IMR-90 (cell line): ENCODE measurements at regions not wholly inside any gene's neighbourhood (a gene's known extent, or its start where the extent isn't known, plus 50 kb on each side); places are given as distances from the start of the nearest gene placed in this dataset.

Experiments
- CEBPB ChIP-seq: IDR thresholded peaks from 2 replicates; pipeline ENCODE4 v1.6.1; 2012; ENCODE audit warnings: low read depth, low read length, improper control_type of control experiment
- POLR2A ChIP-seq: IDR thresholded peaks from 2 replicates; pipeline ENCODE4 v1.6.1; 2012; ENCODE audit warnings: mild to moderate bottlenecking, low read depth, low read length
- RCOR1 ChIP-seq: IDR thresholded peaks from 2 replicates; pipeline ENCODE4 v1.6.1; 2012; ENCODE audit warnings: mild to moderate bottlenecking, low read length, improper control_type of control experiment; ENCODE audit not compliant: insufficient replicate concordance
- SMC3 ChIP-seq: fragments of 150-350 bp; IDR thresholded peaks from 2 replicates; pipeline ENCODE4 v1.6.1; 2016; ENCODE audit warnings: low read depth, mild to moderate bottlenecking, antibody characterized with exemption, low read length, moderate library complexity
- TF ChIP-seq, protein P1 (sequence below): conservative IDR thresholded peaks from 2 replicates; pipeline ENCODE4 v1.5.1; 2012; ENCODE audit warnings: mild to moderate bottlenecking, low read depth, low read length, improper control_type of control experiment
- TF ChIP-seq, protein P2 (sequence below): fragments of 150-350 bp; IDR thresholded peaks from 2 replicates; pipeline ENCODE4 v1.6.1; 2016; ENCODE audit warnings: low read depth, mild to moderate bottlenecking, low read length, moderate library complexity, borderline replicate concordance

DNA sequence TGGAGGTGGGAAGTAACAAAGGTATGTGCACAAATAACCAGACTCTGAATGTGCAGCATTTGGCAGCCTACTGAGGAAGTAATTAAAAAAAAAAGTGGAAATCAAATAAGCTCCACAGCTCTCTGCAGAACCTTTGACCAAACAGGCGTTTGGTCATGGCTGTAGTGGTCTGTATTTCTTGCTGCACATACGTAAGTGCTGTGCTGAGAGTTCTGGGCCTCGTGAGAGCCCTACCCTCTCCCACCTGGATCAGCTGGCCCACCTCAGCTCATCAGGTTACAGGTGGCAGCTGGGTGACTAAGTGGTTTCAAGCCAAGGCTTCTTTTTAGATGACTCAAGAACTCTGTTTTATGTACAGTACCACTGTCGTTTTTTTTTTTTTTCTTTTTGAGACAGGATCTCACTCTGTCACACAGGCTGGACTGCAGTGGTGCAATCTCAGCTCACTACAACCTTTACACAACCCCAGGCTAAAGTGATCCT, 178.2 kb upstream of the KLF6 start:
- TF ChIP-seq, protein P1, sequence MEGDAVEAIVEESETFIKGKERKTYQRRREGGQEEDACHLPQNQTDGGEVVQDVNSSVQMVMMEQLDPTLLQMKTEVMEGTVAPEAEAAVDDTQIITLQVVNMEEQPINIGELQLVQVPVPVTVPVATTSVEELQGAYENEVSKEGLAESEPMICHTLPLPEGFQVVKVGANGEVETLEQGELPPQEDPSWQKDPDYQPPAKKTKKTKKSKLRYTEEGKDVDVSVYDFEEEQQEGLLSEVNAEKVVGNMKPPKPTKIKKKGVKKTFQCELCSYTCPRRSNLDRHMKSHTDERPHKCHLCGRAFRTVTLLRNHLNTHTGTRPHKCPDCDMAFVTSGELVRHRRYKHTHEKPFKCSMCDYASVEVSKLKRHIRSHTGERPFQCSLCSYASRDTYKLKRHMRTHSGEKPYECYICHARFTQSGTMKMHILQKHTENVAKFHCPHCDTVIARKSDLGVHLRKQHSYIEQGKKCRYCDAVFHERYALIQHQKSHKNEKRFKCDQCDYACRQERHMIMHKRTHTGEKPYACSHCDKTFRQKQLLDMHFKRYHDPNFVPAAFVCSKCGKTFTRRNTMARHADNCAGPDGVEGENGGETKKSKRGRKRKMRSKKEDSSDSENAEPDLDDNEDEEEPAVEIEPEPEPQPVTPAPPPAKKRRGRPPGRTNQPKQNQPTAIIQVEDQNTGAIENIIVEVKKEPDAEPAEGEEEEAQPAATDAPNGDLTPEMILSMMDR = no peak
- TF ChIP-seq CEBPB (no peak), RCOR1 (no peak), POLR2A (no peak), SMC3 (no peak)
- TF ChIP-seq, protein P2, sequence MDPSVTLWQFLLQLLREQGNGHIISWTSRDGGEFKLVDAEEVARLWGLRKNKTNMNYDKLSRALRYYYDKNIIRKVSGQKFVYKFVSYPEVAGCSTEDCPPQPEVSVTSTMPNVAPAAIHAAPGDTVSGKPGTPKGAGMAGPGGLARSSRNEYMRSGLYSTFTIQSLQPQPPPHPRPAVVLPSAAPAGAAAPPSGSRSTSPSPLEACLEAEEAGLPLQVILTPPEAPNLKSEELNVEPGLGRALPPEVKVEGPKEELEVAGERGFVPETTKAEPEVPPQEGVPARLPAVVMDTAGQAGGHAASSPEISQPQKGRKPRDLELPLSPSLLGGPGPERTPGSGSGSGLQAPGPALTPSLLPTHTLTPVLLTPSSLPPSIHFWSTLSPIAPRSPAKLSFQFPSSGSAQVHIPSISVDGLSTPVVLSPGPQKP = no peak
